ENCODE measurements at regions not wholly inside any gene's neighbourhood (a gene's known extent, or its start where the extent isn't known, plus 50 kb on each side); places are given as distances from the start of the nearest gene placed in this dataset.

DNA sequence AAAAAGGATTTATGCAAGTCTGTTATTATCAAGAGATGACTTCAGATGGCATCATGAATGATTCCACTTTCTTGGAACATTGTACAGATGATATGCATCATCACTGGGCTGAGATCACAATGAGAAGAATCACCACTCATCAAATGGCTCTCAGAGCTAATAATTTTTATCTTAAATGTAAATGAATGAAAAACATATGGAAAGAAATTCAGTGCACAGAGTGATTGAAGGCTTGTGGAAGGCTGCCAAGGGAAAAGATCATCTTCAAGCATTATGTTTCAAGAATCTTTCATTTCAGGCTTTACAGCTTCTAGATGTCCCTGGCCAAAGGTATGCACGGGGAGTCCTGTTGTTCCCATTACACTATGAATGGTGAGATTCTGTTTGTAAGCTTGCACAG, 955.7 kb downstream of the TTLL7 start:
- no TSS peak for BruUV-seq (replicated peaks)
- H3K4ac ChIP-seq (ENCODE audit: low read depth, low read length), result no peak overlapping the region
- H3K9ac ChIP-seq (ENCODE audit: low read depth, low read length), result no peak overlapping the region
- H4K20me1 ChIP-seq (ENCODE audit: insufficient read depth, low read length), result no peaks in the 10 kb centered on the region
- no peak overlapping the region for H2BK120ac ChIP-seq (ENCODE audit: low read depth, low read length)
- no peak overlapping the region for H4K8ac ChIP-seq (ENCODE audit: low read depth in 2 of 2, low read length in 2 of 2)
- H2BK5ac ChIP-seq (ENCODE audit: low read depth, low read length, poor library complexity, severe bottlenecking), result no peak overlapping the region
- H2AK5ac ChIP-seq (ENCODE audit: low read depth, low read length), result no peak overlapping the region
- H3K27ac ChIP-seq (ENCODE audit: insufficient read depth, low read length), result no peak overlapping the region
- in situ Hi-C loops (cut with MboI; ENCODE audit: low sequenced_read_pairs) (no loop called here), dilution Hi-C loops (cut with HindIII; ENCODE audit: low sequenced_read_pairs, unreplicated experiment) (no loop called here), intact Hi-C loops (cut with micrococcal nuclease) (no loop called here)
- ATAC-seq (ENCODE audit: low read depth) (no peak), DNase-seq (no peak)
- H3K23ac ChIP-seq (ENCODE audit: low read depth, low read length), result no peak overlapping the region
- no peaks in the 10 kb centered on the region for H3K79me1 ChIP-seq (ENCODE audit: low read depth in 1 of 2, low read length in 2 of 2)
- no peak overlapping the region for H3K18ac ChIP-seq (ENCODE audit: low read depth, low read length)
- no peak overlapping the region for H2AK9ac ChIP-seq (replicated peaks; ENCODE audit: low read depth, low read length, poor library complexity)
- no peak overlapping the region for H4K91ac ChIP-seq (ENCODE audit: insufficient read depth, low read depth, low read length)
- H2BK20ac ChIP-seq (ENCODE audit: low read depth, low read length), result no peak overlapping the region
- no peak overlapping the region for H3K4me3 ChIP-seq (ENCODE audit: insufficient read depth, low read depth, low read length)
- no peaks in the 10 kb centered on the region for H3K4me1 ChIP-seq (ENCODE audit: control insufficient read depth, insufficient read depth, low read length)
- CTCF ChIA-PET, result no interaction called here
- no peak overlapping the region for H3K56ac ChIP-seq (ENCODE audit: extremely low read depth, insufficient read depth, low read length)
- no peak overlapping the region for H2AFZ ChIP-seq (replicated peaks; ENCODE audit: low read length, poor library complexity)
- TF ChIP-seq, protein P1, sequence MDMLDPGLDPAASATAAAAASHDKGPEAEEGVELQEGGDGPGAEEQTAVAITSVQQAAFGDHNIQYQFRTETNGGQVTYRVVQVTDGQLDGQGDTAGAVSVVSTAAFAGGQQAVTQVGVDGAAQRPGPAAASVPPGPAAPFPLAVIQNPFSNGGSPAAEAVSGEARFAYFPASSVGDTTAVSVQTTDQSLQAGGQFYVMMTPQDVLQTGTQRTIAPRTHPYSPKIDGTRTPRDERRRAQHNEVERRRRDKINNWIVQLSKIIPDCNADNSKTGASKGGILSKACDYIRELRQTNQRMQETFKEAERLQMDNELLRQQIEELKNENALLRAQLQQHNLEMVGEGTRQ (IDR thresholded peaks at IDR 0.05; ENCODE audit: low read depth, low read length), result no peak
- TF ChIP-seq SMC3 (IDR thresholded peaks at IDR 0.05; ENCODE audit: low read depth, low read length) (no peak), MAFK (IDR thresholded peaks at IDR 0.05; ENCODE audit: low read depth, low read length) (no peak), MXI1 (IDR thresholded peaks at IDR 0.05; ENCODE audit: borderline replicate concordance, low read depth, low read length) (no peak), POLR2A (IDR thresholded peaks at IDR 0.05; ENCODE audit: low read depth, low read length) (no peak), NFE2L2 (IDR thresholded peaks at IDR 0.05; ENCODE audit: low read depth, low read length) (no peak), MAZ (IDR thresholded peaks at IDR 0.05; ENCODE audit: borderline replicate concordance, low read depth, low read length) (no peak), FOS (IDR thresholded peaks at IDR 0.05; ENCODE audit: low read depth, low read length) (no peak), BHLHE40 (IDR thresholded peaks at IDR 0.05; ENCODE audit: low read depth, low read length) (no peak)
- TF ChIP-seq, protein P2, sequence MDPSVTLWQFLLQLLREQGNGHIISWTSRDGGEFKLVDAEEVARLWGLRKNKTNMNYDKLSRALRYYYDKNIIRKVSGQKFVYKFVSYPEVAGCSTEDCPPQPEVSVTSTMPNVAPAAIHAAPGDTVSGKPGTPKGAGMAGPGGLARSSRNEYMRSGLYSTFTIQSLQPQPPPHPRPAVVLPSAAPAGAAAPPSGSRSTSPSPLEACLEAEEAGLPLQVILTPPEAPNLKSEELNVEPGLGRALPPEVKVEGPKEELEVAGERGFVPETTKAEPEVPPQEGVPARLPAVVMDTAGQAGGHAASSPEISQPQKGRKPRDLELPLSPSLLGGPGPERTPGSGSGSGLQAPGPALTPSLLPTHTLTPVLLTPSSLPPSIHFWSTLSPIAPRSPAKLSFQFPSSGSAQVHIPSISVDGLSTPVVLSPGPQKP (IDR thresholded peaks at IDR 0.05; ENCODE audit: borderline replicate concordance, low read depth, low read length), result no peak
- no peak overlapping the region for H4K5ac ChIP-seq (ENCODE audit: low read depth, low read length)
- no peak overlapping the region for H3K4me2 ChIP-seq (ENCODE audit: low read depth, low read length)
- no peaks in the 10 kb centered on the region for H3K36me3 ChIP-seq (ENCODE audit: control insufficient read depth, insufficient read depth, low read length)
- no peaks in the 10 kb centered on the region for H3K9me3 ChIP-seq (ENCODE audit: control insufficient read depth, insufficient read depth, low read length)
- POLR2A ChIA-PET (ENCODE audit: unreplicated experiment), result no interaction called here
- no peak overlapping the region for H3K14ac ChIP-seq (replicated peaks; ENCODE audit: low read depth, low read length)
- no peak overlapping the region for H2BK15ac ChIP-seq (ENCODE audit: low read depth, low read length)
- no CpG with 5 or more reads among the region's 1 CpG for WGBS, 2 experiments (ENCODE audit: extremely low coverage in 2 of 2, insufficient read length in 1 of 2)
- H3K9me1 ChIP-seq (ENCODE audit: insufficient read depth, low read length), result no peaks in the 10 kb centered on the region
- H3K27me3 ChIP-seq (ENCODE audit: control insufficient read depth, insufficient read depth, low read length), result no peaks in the 10 kb centered on the region
